OCI-LY1 (cell line): ENCODE measurements at regions not wholly inside any gene's neighbourhood (a gene's known extent, or its start where the extent isn't known, plus 50 kb on each side); places are given as distances from the start of the nearest gene placed in this dataset.
"Not testable (repeated sequence)": the region's sequence is repeated elsewhere in the genome, so short reads cannot be mapped to it uniquely, and the experiment has no call there.

Experiments
- H2AFZ ChIP-seq: fragments of 200-600 bp; sonication (generic), shearing (Covaris generic); 2 replicates; pipeline ENCODE4 v1.6.0; 2014; ENCODE audit warnings: antibody characterized with exemption, mild to moderate bottlenecking, low read length
- H3F3A ChIP-seq: fragments of 200-600 bp; sonication (generic), shearing (Covaris generic); 2 replicates; pipeline ENCODE4 v1.6.0; 2014; ENCODE audit warnings: mild to moderate bottlenecking, antibody characterized with exemption, low read length, moderate library complexity; ENCODE audit not compliant: insufficient read depth
- H3K27ac ChIP-seq: fragments of 200-600 bp; sonication (generic); 2 replicates; pipeline ENCODE4 v1.5.1; 2014; ENCODE audit warnings: low read length, mixed run types, mild to moderate bottlenecking, low read depth; ENCODE audit not compliant: poor library complexity, severe bottlenecking
- H3K27me3 ChIP-seq: fragments of 200-600 bp; sonication (generic); 2 replicates; pipeline ENCODE4 v1.6.0; 2014; ENCODE audit warnings: antibody characterized with exemption, mild to moderate bottlenecking, low read length, moderate library complexity; ENCODE audit not compliant: insufficient read depth
- H3K36me3 ChIP-seq: fragments of 200-600 bp; sonication (generic); 2 replicates; pipeline ENCODE4 v1.6.1; 2014; ENCODE audit warnings: mild to moderate bottlenecking, antibody characterized with exemption, low read length, moderate library complexity, mixed read lengths; ENCODE audit not compliant: insufficient read depth
- H3K4me1 ChIP-seq: fragments of 200-600 bp; sonication (generic); 2 replicates; pipeline ENCODE4 v1.5.1; 2014; ENCODE audit warnings: mild to moderate bottlenecking, low read length, moderate library complexity; ENCODE audit not compliant: insufficient read depth, severe bottlenecking
- H3K4me2 ChIP-seq: fragments of 200-600 bp; sonication (generic), shearing (Covaris generic); 2 replicates; pipeline ENCODE4 v1.6.1; 2014; ENCODE audit warnings: low read length
- H3K4me3 ChIP-seq: fragments of 200-600 bp; sonication (generic); 2 replicates; pipeline ENCODE4 v1.5.1; 2014; ENCODE audit warnings: low read length, low read depth, mild to moderate bottlenecking, mixed read lengths; ENCODE audit not compliant: poor library complexity, severe bottlenecking
- H3K79me2 ChIP-seq: fragments of 200-600 bp; shearing (Covaris generic); 2 replicates; pipeline ENCODE4 v1.6.1; 2016; ENCODE audit warnings: mixed run types, low read length, mixed read lengths; ENCODE audit not compliant: insufficient read depth
- H3K9ac ChIP-seq: fragments of 200-600 bp; sonication (generic), shearing (Covaris generic); 2 replicates; pipeline ENCODE4 v1.6.1; 2014; ENCODE audit warnings: mild to moderate bottlenecking, low read length, mixed read lengths
- H3K9me2 ChIP-seq: fragments of 200-600 bp; sonication (generic), shearing (Covaris generic); 2 replicates; pipeline ENCODE4 v1.6.1; 2014; ENCODE audit warnings: low read depth, mild to moderate bottlenecking, low read length, mixed read lengths
- H3K9me3 ChIP-seq: fragments of 200-600 bp; shearing (Covaris generic); 2 replicates; pipeline ENCODE4 v1.6.1; 2014; ENCODE audit warnings: low read length, mixed read lengths
- H4K20me1 ChIP-seq: fragments of 200-600 bp; sonication (generic), shearing (Covaris generic); 2 replicates; pipeline ENCODE4 v1.6.0; 2016; ENCODE audit warnings: mild to moderate bottlenecking, low read length; ENCODE audit not compliant: insufficient read depth
- EZH2 ChIP-seq: fragments of 200-600 bp; sonication (generic), shearing (Covaris generic); IDR thresholded peaks from 2 replicates; pipeline ENCODE4 v1.8.0; 2017; ENCODE audit warnings: borderline replicate concordance, mixed run types, mild to moderate bottlenecking, antibody characterized with exemption, low read length, moderate library complexity, mixed read lengths
- TF ChIP-seq, protein P1 (sequence below): fragments of 200-600 bp; sonication (generic), shearing (Covaris generic); IDR thresholded peaks from 2 replicates; pipeline ENCODE4 v1.5.1; 2017; ENCODE audit warnings: mild to moderate bottlenecking, antibody characterized with exemption, low read length, moderate library complexity, mixed read lengths

DNA sequence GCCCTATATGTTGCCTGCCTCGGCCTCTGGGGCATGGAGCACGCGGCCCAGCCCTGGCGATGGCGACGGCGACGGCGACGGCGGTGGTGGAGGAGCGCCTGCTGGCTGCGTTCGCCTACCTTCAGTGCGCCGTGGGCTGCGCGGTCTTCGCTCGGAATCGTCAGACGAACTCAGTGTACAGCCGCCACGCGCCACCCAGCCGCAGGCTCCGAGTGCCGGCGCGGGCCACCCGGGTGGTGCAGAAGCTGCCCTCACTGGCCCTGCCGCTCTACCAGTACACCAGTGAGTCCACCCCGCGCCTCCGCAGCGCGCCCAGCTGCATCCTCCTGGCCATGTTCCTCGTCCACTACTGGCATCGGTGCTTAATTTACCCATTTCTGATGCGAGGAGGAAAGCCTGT is 83.7 kb upstream of the F9 start:
- Histone ChIP-seq H3K9me2 (no peaks in the 10 kb centered on the region), H3K4me3 (no peak overlapping the region), H3K36me3 (no peaks in the 10 kb centered on the region), H3K9ac (no peak overlapping the region), H4K20me1 (no peaks in the 10 kb centered on the region), H3K4me2 (no peak overlapping the region), H3K79me2 (no peaks in the 10 kb centered on the region), H3K27ac (no peak overlapping the region), H3K9me3 (no peaks in the 10 kb centered on the region), H2AFZ (no peak overlapping the region), H3F3A (no peaks in the 10 kb centered on the region), H3K27me3 (no peaks in the 10 kb centered on the region), H3K4me1 (no peaks in the 10 kb centered on the region)
- TF ChIP-seq, protein P1, sequence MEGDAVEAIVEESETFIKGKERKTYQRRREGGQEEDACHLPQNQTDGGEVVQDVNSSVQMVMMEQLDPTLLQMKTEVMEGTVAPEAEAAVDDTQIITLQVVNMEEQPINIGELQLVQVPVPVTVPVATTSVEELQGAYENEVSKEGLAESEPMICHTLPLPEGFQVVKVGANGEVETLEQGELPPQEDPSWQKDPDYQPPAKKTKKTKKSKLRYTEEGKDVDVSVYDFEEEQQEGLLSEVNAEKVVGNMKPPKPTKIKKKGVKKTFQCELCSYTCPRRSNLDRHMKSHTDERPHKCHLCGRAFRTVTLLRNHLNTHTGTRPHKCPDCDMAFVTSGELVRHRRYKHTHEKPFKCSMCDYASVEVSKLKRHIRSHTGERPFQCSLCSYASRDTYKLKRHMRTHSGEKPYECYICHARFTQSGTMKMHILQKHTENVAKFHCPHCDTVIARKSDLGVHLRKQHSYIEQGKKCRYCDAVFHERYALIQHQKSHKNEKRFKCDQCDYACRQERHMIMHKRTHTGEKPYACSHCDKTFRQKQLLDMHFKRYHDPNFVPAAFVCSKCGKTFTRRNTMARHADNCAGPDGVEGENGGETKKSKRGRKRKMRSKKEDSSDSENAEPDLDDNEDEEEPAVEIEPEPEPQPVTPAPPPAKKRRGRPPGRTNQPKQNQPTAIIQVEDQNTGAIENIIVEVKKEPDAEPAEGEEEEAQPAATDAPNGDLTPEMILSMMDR = no peak
- no peak for TF ChIP-seq EZH2

DNA sequence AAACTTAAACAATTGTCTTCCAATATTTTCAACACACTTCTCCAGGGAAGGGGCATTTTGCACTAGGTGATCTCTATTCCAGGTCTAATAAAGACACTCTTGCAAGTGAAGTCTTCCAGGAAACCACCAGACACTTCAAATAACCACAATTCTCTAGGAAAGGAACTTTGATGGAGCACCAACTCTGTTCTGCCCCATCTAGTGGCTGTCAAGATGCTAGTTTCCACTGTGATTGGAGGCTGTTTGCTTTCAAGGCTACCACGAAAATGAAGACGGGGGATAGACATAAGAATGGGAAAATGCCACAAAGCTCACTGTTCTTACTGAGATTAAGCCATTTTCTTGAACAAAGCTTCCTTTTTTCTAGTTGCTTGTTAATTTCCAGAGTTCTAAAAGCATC is 100.6 kb upstream of the F9 start:
- no peak for TF ChIP-seq EZH2
- TF ChIP-seq, protein P1 = no peak
- H2AFZ ChIP-seq = no peak overlapping the region
- no peak overlapping the region for H3K27ac ChIP-seq
- no peak overlapping the region for H3K4me3 ChIP-seq
- no peaks in the 10 kb centered on the region for H3K36me3 ChIP-seq
- no peak overlapping the region for H3K4me2 ChIP-seq
- no peak overlapping the region for H3K9ac ChIP-seq
- no peaks in the 10 kb centered on the region for H3K79me2 ChIP-seq
- no peaks in the 10 kb centered on the region for H3F3A ChIP-seq
- H3K9me3 ChIP-seq = no peaks in the 10 kb centered on the region
- no peaks in the 10 kb centered on the region for H4K20me1 ChIP-seq
- no peaks in the 10 kb centered on the region for H3K9me2 ChIP-seq
- no peaks in the 10 kb centered on the region for H3K4me1 ChIP-seq
- H3K27me3 ChIP-seq = no peaks in the 10 kb centered on the region

DNA sequence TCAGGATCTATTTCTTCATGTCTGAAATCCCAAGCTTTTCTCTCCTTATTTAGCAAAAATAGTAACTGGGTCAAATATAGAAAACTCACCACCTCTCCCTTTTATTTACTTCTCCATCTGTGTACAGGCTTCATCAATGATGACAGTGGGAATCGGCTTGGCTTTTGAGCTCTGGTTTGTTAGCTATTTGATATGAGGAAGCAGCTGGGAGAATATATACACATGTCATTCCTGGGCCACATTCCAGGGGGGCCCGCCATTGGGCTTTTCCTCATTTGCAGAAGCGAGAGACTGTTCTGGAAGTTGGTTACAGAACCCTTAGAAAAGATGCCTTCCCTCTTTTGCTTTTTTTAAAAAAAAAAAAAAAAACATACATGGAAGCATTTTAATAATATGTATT is 107.4 kb upstream of the F9 start:
- Histone ChIP-seq H3K4me3 (no peak overlapping the region), H3K4me1 (no peaks in the 10 kb centered on the region), H3F3A (no peaks in the 10 kb centered on the region), H3K9ac (no peak overlapping the region), H3K79me2 (no peaks in the 10 kb centered on the region), H3K4me2 (no peak overlapping the region), H3K9me3 (no peaks in the 10 kb centered on the region), H2AFZ (no peak overlapping the region), H3K36me3 (no peaks in the 10 kb centered on the region), H3K27me3 (no peaks in the 10 kb centered on the region), H4K20me1 (no peaks in the 10 kb centered on the region), H3K27ac (no peak overlapping the region), H3K9me2 (no peaks in the 10 kb centered on the region)
- TF ChIP-seq EZH2 = no peak
- TF ChIP-seq, protein P1 = no peak

- H3F3A ChIP-seq, H3K27me3 ChIP-seq, H3K4me2 ChIP-seq, H3K9ac ChIP-seq, H3K9me3 ChIP-seq, H3K79me2 ChIP-seq, H3K9me2 ChIP-seq, H4K20me1 ChIP-seq, H3K4me3 ChIP-seq, H2AFZ ChIP-seq, H3K36me3 ChIP-seq, H3K27ac ChIP-seq, H3K4me1 ChIP-seq: not testable (repeated sequence)
Observed at GRCh38 chrX:139398258-139398657, 132.3 kb upstream of the F9 start.
